T-helper 1 cell treated with Interleukin-12 subunit alpha and Interleukin-12 subunit beta and Interleukin-4 antibody, amounts not matched to agents 30 μg/mL and 1 μg/mL, for 36 hours (primary cell): ENCODE measurements at regions not wholly inside any gene's neighbourhood (a gene's known extent, or its start where the extent isn't known, plus 50 kb on each side); places are given as distances from the start of the nearest gene placed in this dataset.

Source experiments
- H3K27ac Mint-ChIP-seq: one replicate; pipeline ENCODE4 v1.8.0; 2021; ENCODE audit warnings: mild to moderate bottlenecking, mixed read lengths
- H3K27me3 Mint-ChIP-seq: one replicate; pipeline ENCODE4 v1.8.0; 2021; ENCODE audit warnings: low read depth, mixed read lengths
- H3K36me3 Mint-ChIP-seq: one replicate; pipeline ENCODE4 v1.8.0; 2021; ENCODE audit warnings: low read depth, mixed read lengths
- H3K4me1 Mint-ChIP-seq: one replicate; pipeline ENCODE4 v1.8.0; 2021; ENCODE audit warnings: low read depth, mixed read lengths
- H3K4me3 Mint-ChIP-seq: one replicate; pipeline ENCODE4 v1.8.0; 2021; ENCODE audit warnings: mild to moderate bottlenecking, moderate library complexity, mixed read lengths
- H3K9me3 Mint-ChIP-seq: one replicate; pipeline ENCODE4 v1.8.0; 2021; ENCODE audit warnings: mixed read lengths

DNA sequence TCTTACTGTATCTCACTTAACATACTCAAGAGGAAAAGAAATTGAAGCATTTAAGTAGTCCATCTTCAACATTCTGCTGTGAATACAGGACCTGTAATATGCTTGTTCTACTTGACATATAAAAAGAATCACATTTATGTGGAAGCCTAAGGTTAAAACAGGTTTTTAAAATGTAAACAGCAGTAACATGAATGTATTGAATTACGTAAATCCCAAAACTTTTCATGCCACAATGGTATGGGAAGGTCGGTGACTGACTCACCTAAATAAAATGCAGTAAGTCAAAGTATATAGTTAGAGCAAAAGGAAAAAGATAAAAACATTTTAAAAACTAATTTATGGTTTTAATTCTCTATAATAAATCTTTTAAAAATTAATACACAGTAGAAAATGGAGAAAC, 115.7 kb upstream of the TJP1 start:
- Mint-ChIP-seq H3K36me3 (no peaks in the 10 kb centered on the region), H3K4me1 (no peaks in the 10 kb centered on the region), H3K27ac (no peak overlapping the region), H3K27me3 (peaks cover 20% of the 10 kb centered on the region), H3K4me3 (no peak overlapping the region), H3K9me3 (no peaks in the 10 kb centered on the region)

DNA sequence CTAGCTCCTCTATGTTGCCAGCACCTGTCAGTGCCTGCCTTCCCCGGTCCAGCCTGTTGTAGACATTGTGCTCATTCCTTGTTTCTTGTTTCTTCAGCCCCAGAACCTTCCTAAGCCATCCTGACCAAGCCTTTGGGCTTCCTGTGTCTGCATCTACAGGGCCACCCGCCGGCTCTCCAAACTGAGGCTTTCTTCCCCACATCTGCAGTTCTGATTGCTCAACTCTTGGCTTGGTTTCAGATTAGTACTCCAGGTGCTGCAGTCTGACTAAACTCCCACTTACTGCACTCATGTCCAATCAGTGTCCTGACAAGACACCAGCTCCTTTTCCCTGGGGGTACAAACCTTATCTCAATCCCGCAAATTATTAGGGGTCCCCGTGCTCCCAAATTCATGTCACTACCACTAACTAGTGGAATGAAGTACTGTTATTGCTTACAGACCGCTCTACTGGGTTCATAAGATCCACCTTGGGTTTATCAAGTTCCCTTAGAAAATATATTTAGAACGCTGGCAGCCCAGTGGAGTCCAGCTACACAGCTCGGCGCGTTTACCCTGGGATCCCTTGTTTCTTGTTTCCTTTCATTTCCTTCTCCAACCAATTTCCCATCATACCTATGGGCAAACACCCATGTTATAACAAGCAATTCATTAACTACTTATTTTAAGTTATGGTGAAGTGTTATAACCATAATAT, 114.2 kb upstream of the TJP1 start:
- no peak overlapping the region for H3K27ac Mint-ChIP-seq
- H3K36me3 Mint-ChIP-seq = no peaks in the 10 kb centered on the region
- H3K4me3 Mint-ChIP-seq = no peak overlapping the region
- H3K27me3 Mint-ChIP-seq = peaks cover 20% of the 10 kb centered on the region
- H3K4me1 Mint-ChIP-seq = no peaks in the 10 kb centered on the region
- no peaks in the 10 kb centered on the region for H3K9me3 Mint-ChIP-seq

DNA sequence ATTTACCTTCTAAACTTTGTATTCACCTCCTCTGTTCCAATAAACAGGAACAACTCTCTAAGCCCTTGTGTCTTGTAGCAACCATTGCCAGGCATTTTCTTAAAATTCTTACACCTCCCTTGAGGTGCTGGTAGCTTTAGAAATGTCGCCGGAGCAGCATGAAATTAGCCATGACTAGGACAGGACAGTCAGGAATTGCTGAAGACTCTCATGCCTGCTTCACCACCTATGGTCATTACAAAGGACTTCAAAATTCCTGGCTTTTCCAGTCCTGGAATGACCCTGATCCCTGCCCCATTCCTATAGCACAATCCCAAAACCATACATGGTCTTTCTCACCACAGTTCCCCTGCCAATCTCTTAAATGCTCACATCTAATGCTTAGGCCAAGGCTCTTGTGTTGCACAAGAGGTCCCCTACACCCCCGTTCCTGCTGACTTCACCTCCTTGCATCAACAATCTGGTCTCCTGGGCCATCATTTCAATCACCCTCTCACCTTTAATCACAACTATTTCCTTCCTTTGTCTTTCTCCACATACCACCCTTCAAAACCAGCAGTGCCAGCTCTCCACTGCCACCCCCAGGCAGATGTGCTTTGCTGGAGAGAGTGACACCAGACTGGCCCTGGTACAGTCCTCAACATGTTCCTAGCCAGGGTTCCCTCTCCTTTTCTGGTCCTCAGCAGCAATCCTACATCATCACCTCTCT, 113.2 kb upstream of the TJP1 start:
- Mint-ChIP-seq H3K36me3 (no peaks in the 10 kb centered on the region), H3K4me3 (no peak overlapping the region), H3K9me3 (no peaks in the 10 kb centered on the region), H3K4me1 (no peaks in the 10 kb centered on the region), H3K27ac (no peak overlapping the region), H3K27me3 (peaks cover 20% of the 10 kb centered on the region)

DNA sequence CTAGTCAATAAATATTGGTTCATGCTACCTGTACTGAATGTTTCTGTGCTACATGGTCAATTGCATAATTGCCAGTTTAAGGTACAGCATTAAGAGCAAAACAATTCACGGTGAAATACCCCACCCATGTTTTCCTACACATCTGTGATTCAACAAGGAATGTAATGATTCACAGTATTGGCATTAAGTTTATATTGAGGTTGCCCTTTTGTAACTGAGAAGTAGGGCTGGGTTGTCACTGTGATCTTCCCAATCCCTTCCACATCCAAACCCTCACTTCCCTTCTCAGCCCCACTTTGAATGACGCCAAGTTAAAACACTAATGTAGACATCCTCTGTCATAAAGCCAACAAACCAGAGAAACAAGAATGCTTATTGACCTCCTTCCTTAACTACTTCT, 112.0 kb upstream of the TJP1 start:
- Mint-ChIP-seq H3K9me3 (no peaks in the 10 kb centered on the region), H3K4me3 (no peak overlapping the region), H3K4me1 (no peaks in the 10 kb centered on the region), H3K27me3 (peaks cover 20% of the 10 kb centered on the region), H3K27ac (no peak overlapping the region), H3K36me3 (no peaks in the 10 kb centered on the region)

DNA sequence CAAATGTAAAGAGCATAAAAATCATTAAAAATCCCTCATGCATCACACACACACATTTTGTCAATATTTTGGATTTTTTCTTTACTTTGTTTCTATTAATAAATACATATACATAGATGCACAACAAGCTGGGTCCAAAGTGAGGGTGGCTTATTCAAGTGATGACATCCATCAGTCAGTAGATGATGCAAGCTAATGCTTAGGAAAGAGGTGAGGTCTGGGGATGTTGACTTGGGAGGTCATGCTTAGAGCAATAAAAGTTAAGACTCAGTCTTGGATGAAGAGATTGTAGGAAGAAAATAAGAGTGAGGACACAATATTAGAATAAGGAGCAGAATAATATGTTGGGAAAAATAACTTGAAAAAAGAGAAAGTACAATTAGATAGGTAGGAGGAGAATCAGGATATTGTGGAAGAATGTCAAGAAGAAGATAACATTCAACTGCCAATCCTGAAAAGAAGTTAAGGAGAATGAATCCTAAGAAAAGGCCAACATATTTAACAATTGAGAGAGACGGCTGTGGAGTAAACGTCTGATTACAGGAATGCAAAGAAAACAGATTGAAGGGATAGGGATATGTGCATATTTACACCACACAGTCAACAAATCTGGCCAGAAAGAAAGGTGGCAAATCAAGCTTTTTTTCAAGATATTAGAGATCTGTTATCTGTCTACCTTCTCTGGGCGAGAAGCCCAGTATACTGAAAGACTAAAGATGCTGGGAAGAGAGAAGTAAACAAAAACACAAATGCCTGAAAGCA, 111.0 kb upstream of the TJP1 start:
- Mint-ChIP-seq H3K27ac (no peak overlapping the region), H3K9me3 (no peaks in the 10 kb centered on the region), H3K4me1 (no peaks in the 10 kb centered on the region), H3K27me3 (peaks cover 20% of the 10 kb centered on the region), H3K4me3 (no peak overlapping the region), H3K36me3 (no peaks in the 10 kb centered on the region)

DNA sequence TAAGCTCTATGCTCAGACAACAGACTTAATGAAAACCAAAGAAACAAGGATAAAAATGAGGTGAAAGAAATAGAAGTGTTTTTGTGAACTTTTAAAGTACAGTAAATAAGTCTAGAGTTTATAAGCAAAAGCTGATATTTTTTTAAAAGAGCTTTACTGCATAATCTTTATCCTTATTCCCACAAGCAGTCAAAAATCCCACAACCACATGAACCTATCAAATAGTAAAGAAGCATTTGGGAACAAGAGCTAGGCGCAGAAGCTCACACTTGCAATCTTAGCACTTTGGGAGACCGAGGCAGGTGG, 103.8 kb upstream of the TJP1 start:
- Mint-ChIP-seq H3K27ac (no peak overlapping the region), H3K4me1 (no peaks in the 10 kb centered on the region), H3K9me3 (no peaks in the 10 kb centered on the region), H3K4me3 (no peak overlapping the region), H3K27me3 (no peaks in the 10 kb centered on the region), H3K36me3 (no peaks in the 10 kb centered on the region)

DNA sequence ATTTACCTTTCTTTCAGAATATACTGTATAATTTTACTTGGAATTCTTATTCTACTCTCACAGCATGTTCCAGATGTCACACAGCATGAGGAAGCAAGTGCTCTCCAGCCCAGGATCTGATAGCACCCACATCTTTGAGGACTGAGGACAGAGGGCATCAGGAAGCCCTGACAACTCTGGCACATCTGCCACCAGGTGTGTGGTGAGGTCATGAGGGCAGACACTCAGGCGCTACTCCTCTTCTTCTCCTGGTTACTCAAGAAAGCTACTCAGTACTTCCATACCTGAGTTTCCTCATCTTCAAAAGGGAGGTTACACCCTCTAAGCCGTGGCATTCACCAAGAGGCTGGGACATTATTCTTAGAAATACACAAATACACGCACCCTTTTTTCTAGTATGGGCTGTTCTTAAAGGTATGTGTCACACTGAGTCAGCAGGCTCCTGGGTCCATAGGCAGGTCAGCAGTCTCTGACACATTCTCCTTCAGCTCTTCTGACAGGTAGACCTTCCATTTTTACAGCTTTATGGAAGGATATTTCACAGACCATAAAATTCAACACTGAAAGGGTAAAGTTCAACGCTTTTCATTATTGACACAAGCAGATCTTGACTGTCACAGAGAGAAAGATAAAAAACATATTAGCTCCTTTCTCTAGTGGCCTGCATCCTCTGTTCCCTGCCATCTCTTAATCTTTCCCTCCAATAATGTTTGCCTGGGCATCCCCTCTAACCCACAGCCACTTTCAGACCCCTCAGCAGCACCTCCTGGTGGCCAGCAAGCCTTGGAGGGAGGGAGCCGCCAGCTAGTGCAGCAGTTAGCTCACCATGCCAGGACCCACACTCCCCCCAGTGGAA, 103.2 kb upstream of the TJP1 start:
- Mint-ChIP-seq H3K36me3 (no peaks in the 10 kb centered on the region), H3K9me3 (no peaks in the 10 kb centered on the region), H3K27ac (no peak overlapping the region), H3K4me3 (no peak overlapping the region), H3K4me1 (no peaks in the 10 kb centered on the region), H3K27me3 (no peaks in the 10 kb centered on the region)

DNA sequence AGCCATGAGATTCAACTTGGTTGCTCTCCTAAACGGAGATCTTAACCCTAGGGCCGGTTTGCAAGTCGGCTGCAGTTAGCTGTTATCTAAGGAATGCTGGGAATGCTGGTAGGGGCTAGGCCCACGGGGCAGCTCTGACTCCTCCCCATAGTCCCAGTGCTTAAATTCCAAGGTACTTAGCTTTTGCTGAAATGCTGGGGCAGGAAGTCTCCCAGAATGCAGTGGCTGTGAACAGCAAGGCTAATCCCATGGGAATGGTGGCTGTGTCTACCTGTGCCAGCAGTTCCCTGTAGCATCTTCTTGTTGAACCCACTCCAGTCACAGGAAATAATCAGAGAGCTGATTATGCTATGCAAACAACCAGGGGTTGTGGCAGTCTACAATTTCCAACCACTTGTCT, 102.5 kb upstream of the TJP1 start:
- Mint-ChIP-seq H3K4me3 (no peak overlapping the region), H3K27me3 (no peaks in the 10 kb centered on the region), H3K4me1 (no peaks in the 10 kb centered on the region), H3K36me3 (no peaks in the 10 kb centered on the region), H3K27ac (no peak overlapping the region), H3K9me3 (no peaks in the 10 kb centered on the region)

DNA sequence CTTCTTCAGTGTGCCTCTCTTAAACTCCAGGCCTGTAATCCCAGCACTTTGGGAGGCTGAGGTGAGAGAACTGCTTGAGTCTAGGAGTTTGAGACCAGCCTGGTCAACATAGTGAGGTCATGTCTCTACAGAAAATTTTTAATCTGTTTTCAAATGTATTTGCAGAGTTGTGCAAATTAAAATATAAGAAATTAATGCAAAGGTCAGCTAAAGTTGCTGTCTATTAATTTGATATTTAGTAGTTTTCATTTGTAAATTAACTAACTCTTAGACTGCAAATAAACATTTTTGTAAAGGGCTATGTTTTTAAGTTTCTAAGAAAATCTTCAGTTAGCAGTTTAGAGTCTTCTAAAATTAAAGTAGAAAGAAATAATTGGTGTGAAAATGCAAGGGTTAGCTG, 99.9 kb upstream of the TJP1 start:
- Mint-ChIP-seq H3K4me1 (no peaks in the 10 kb centered on the region), H3K27me3 (no peaks in the 10 kb centered on the region), H3K27ac (no peak overlapping the region), H3K9me3 (no peaks in the 10 kb centered on the region), H3K4me3 (no peak overlapping the region), H3K36me3 (no peaks in the 10 kb centered on the region)

DNA sequence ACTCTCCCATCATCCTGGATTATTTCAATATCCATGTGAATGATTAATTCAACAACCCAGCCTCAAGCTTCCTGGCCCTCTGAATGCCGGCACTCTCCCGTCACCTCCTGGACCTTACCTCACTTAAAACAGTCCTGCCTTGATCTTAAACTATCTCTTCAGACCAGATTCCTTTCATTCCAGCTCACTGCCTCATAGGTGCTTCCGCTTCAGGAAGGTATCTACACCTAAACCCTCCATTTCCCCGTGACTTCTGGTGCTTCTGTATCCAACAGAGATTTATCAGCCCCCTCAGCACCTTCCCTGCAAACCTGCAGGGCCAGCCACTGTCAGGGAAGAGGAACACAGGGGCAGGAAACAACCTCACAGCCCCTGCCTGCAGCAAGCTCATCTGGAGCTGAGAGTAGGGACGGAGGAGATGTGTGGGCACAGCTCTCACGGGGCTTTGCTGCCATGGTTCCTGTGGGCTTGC, 98.9 kb upstream of the TJP1 start:
- H3K9me3 Mint-ChIP-seq = no peaks in the 10 kb centered on the region
- H3K4me3 Mint-ChIP-seq = no peak overlapping the region
- H3K27me3 Mint-ChIP-seq = no peaks in the 10 kb centered on the region
- H3K27ac Mint-ChIP-seq = no peak overlapping the region
- no peaks in the 10 kb centered on the region for H3K36me3 Mint-ChIP-seq
- H3K4me1 Mint-ChIP-seq = no peaks in the 10 kb centered on the region

DNA sequence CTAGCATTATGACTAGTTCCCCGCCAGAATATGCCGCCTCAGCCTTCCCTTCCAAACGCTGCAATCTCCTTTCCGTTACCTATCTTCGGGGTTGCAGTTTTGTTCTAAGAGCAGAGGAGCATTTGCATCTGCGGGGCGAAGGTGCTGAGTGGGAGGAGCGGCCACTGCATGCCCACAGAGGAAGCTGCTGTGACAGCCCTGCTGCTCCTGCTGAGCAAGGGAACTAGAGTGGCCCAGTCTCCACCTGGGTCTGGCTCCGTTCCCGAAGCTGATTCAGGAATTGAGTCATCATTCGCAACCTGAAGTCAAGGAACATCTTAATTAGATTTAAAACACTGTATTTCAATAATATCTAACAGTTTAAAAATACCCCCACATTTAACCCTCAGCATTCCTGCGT, 98.2 kb upstream of the TJP1 start:
- no peak overlapping the region for H3K4me3 Mint-ChIP-seq
- H3K9me3 Mint-ChIP-seq = no peaks in the 10 kb centered on the region
- H3K36me3 Mint-ChIP-seq = no peaks in the 10 kb centered on the region
- no peak overlapping the region for H3K27ac Mint-ChIP-seq
- H3K27me3 Mint-ChIP-seq = no peaks in the 10 kb centered on the region
- H3K4me1 Mint-ChIP-seq = no peaks in the 10 kb centered on the region

DNA sequence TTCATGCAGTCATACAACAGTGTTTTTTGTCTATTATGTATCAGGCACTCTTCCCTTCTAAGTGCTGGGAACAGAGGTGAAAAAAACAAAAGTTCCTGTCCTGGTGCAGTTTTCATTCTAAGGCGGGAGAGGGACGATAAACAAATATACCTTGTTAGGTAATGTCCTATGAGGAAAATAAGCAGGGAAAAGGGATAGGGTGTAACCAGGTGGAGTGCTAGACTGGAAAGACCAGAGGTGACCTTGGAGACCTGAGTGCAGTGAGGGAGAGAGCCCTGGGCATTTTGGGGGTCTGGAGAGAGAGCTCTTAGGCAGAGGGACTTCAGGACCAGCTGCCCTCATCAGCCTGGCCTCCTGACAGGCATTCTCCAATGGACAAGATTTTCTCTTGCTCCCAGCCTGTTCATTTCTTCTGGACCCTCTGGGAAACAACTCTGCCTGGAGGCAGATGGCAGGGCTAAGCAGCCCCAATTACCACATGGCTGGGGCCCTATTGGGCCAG, 97.2 kb upstream of the TJP1 start:
- Mint-ChIP-seq H3K27ac (no peak overlapping the region), H3K36me3 (no peaks in the 10 kb centered on the region), H3K4me3 (no peak overlapping the region), H3K9me3 (no peaks in the 10 kb centered on the region), H3K27me3 (no peaks in the 10 kb centered on the region), H3K4me1 (no peaks in the 10 kb centered on the region)

DNA sequence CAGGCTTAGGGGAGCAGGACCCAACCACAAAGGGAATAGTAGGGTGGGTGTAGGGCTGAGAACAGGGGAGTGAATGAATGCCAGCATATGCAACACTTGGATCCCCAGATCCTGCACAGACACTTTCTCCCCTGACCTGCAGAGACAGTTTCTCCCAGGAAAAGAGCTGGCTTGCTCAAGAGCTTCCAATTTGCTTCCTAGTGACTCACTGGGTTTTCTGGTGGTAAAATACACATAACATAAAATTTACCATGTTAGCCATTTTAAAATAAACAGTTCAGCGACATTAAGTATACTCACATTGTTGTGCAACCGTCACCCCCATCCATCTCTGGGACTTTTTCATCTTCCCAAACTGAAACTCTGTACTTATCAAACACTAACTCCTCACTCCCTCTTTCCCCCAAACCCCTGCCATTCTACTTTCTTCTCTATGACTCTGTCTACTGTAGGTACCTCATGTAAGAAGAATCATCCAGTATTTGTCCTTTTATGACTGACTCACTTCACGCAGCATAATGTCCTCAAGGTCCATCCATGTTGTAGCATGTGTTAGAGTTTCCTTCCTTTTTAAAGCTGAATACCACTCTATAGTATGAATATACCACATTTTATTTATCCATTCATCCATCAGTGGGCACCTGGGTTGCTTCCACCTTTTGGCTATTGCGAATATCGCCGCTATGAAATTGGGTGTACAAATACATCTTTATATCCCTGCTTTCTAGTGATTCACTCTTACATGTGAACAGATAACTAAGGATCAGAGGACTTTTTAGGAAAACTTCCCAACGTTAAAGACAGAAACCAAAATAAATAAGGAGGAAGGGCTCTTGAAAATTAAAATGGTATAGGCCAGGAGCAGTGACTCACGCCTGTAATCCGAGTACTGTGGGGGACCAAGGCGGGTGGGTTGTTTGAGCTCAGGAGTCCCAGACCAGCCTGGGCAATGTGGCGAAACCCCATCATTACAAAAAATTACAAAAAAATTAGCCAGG, 95.6 kb upstream of the TJP1 start:
- H3K4me1 Mint-ChIP-seq = no peaks in the 10 kb centered on the region
- H3K36me3 Mint-ChIP-seq = no peaks in the 10 kb centered on the region
- no peaks in the 10 kb centered on the region for H3K27me3 Mint-ChIP-seq
- no peaks in the 10 kb centered on the region for H3K9me3 Mint-ChIP-seq
- H3K4me3 Mint-ChIP-seq = no peak overlapping the region
- no peak overlapping the region for H3K27ac Mint-ChIP-seq
